ENCODE measurements at regions not wholly inside any gene's neighbourhood (a gene's known extent, or its start where the extent isn't known, plus 50 kb on each side); places are given as distances from the start of the nearest gene placed in this dataset.

DNA sequence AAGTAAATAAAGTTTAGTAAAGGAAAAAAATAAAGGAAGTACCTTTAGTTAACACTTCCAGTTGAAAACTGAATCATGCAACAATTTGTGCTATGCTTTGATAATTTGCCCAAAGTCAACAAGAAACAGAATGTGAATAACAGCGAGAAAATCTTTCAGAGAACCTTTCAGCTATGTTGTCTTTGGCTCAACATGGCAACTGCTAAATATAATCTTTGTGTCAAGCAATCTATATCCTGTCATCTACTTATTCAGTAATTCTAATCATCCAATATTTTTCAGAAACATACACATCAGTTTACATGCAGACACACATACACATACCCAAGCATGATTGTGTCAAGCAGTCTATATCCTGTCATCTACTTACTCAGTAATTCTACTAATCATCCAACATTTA lies 136.0 kb upstream of the PABPC4L start:
- DNase-seq: peak in 1 of 5 donors; percentile 13
- no peak for FAIRE-seq

DNA sequence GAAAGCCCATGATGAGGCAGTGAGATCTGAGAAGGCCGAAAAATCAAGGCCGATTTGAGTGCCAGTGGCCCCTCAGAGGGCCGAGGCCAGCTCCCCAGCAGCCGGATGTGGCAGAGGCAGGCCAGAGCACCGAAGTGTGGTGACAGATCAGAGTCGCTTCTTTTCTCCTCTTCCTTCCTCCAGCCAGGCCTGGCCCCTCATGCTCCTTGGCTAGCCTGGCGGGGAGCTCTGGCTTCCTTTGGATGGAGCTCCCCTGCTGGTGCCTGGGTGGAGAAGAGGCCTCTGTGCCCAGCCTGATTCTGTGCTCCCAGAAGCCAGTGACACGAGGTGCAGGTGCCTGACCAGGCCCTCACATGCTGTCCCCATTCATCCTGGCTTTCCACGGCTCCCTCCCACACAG lies 127.2 kb upstream of the PABPC4L start:
- Histone ChIP-seq H3K27me3 (ENCODE audit: control insufficient read depth, insufficient read depth, low read length) (no peaks in the 10 kb centered on the region), H3K4me1 (ENCODE audit: control insufficient read depth in 2 of 3, insufficient read depth in 2 of 3, low read depth in 1 of 3, low read length in 3 of 3) (no peaks in the 10 kb centered on the region), H3K36me3 (ENCODE audit: control insufficient read depth in 2 of 3, insufficient read depth in 3 of 3, low read length in 3 of 3) (no peaks in the 10 kb centered on the region), H3K27ac (ENCODE audit: low read depth in 2 of 2, low read length in 2 of 2) (no peak overlapping the region), H3K4me3 (ENCODE audit: low read length in 3 of 3) (no peak overlapping the region), H3K9ac (ENCODE audit: low read length in 3 of 3) (no peak overlapping the region), H3K9me3 (ENCODE audit: control insufficient read depth in 2 of 3, insufficient read depth in 1 of 3, low read length in 3 of 3) (no peaks in the 10 kb centered on the region)
- intact Hi-C loops (cut with DNase I): no loop called here
- DNase-seq (peak in 1 of 5 donors; percentile 55), FAIRE-seq (no peak)
- TF ChIP-seq, protein P1, sequence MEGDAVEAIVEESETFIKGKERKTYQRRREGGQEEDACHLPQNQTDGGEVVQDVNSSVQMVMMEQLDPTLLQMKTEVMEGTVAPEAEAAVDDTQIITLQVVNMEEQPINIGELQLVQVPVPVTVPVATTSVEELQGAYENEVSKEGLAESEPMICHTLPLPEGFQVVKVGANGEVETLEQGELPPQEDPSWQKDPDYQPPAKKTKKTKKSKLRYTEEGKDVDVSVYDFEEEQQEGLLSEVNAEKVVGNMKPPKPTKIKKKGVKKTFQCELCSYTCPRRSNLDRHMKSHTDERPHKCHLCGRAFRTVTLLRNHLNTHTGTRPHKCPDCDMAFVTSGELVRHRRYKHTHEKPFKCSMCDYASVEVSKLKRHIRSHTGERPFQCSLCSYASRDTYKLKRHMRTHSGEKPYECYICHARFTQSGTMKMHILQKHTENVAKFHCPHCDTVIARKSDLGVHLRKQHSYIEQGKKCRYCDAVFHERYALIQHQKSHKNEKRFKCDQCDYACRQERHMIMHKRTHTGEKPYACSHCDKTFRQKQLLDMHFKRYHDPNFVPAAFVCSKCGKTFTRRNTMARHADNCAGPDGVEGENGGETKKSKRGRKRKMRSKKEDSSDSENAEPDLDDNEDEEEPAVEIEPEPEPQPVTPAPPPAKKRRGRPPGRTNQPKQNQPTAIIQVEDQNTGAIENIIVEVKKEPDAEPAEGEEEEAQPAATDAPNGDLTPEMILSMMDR (IDR thresholded peaks at IDR 0.05; ENCODE audit: borderline replicate concordance, extremely low read depth, insufficient read depth): no peak

More for the DNA sequence above, 136.0 kb upstream of the PABPC4L start:
- TF ChIP-seq, protein P1 (IDR thresholded peaks at IDR 0.05; ENCODE audit: borderline replicate concordance, extremely low read depth, insufficient read depth): no peak
- H3K27ac ChIP-seq (ENCODE audit: low read depth in 2 of 2, low read length in 2 of 2): no peak overlapping the region
- H3K4me3 ChIP-seq (ENCODE audit: low read length in 3 of 3): no peak overlapping the region
- H3K4me1 ChIP-seq (ENCODE audit: control insufficient read depth in 2 of 3, insufficient read depth in 2 of 3, low read depth in 1 of 3, low read length in 3 of 3): no peaks in the 10 kb centered on the region
- no peaks in the 10 kb centered on the region for H3K9me3 ChIP-seq (ENCODE audit: control insufficient read depth in 2 of 3, insufficient read depth in 1 of 3, low read length in 3 of 3)
- H3K36me3 ChIP-seq (ENCODE audit: control insufficient read depth in 2 of 3, insufficient read depth in 3 of 3, low read length in 3 of 3): no peaks in the 10 kb centered on the region
- H3K27me3 ChIP-seq (ENCODE audit: control insufficient read depth, insufficient read depth, low read length): no peaks in the 10 kb centered on the region
- no peak overlapping the region for H3K9ac ChIP-seq (ENCODE audit: low read length in 3 of 3)
- intact Hi-C loops (cut with DNase I): no loop called here

DNA sequence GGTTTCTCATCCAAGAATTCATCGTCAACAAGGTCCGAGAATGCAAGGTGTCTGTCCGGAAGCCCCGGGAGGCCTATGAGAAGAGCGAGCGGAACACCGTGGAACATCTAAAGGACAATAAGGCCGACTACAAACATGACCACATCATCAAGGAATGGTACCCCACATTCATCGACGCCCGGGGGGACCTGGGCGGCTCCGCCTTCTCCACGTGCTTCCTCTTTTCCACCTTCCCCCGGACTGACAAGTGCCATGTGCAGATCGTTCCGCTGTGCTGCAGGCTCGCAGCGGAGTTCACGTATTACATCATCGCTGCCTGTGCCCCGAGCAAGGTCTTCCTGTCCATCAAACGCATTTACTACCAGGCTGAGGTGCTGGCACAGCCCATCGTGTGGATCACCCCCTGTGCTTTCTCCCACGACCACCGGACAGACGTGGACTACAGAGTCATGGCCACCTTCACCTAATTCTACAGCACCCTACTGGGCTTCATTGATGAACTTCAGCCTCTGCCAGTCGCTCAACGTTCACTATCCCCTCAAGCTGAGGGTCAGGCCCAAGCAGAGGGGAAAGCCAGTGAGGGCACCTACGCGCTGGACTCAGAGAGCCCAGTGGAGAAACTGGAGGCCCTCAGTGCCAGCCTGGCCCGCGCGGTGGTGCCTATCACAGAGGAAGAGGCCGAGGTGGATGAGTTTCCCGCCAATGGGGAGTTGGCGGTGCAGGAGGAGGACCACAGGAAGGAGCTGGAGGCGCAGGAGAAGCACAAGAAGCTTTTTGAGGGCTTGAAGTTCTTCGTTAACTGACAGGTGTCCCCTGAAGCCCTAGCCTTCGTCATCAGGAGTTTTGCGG lies 125.9 kb upstream of the PABPC4L start:
- intact Hi-C loops (cut with DNase I): no loop called here
- H3K9ac ChIP-seq (ENCODE audit: low read length in 3 of 3): no peak overlapping the region
- H3K9me3 ChIP-seq (ENCODE audit: control insufficient read depth in 2 of 3, insufficient read depth in 1 of 3, low read length in 3 of 3): no peaks in the 10 kb centered on the region
- H3K27me3 ChIP-seq (ENCODE audit: control insufficient read depth, insufficient read depth, low read length): no peaks in the 10 kb centered on the region
- no peak overlapping the region for H3K27ac ChIP-seq (ENCODE audit: low read depth in 2 of 2, low read length in 2 of 2)
- no peak overlapping the region for H3K4me3 ChIP-seq (ENCODE audit: low read length in 3 of 3)
- FAIRE-seq: no peak
- no peaks in the 10 kb centered on the region for H3K4me1 ChIP-seq (ENCODE audit: control insufficient read depth in 2 of 3, insufficient read depth in 2 of 3, low read depth in 1 of 3, low read length in 3 of 3)
- no peaks in the 10 kb centered on the region for H3K36me3 ChIP-seq (ENCODE audit: control insufficient read depth in 2 of 3, insufficient read depth in 3 of 3, low read length in 3 of 3)
- DNase-seq: peak in 1 of 5 donors; percentile 62
- TF ChIP-seq, protein P1 (IDR thresholded peaks at IDR 0.05; ENCODE audit: borderline replicate concordance, extremely low read depth, insufficient read depth): no peak
